ENCODE measurements at regions not wholly inside any gene's neighbourhood (a gene's known extent, or its start where the extent isn't known, plus 50 kb on each side); places are given as distances from the start of the nearest gene placed in this dataset.

GRCh38 chr15:77546870-77547269 is 85.8 kb downstream of the LINGO1 start:
- no peak for DNase-seq
- no peak overlapping the region for H3K4me3 ChIP-seq (ENCODE audit: control insufficient read depth in 1 of 7, extremely low read depth in 1 of 7, insufficient read depth in 4 of 7, low read depth in 2 of 7, low read length in 6 of 7)
- H3K4me1 ChIP-seq (ENCODE audit: control extremely low read depth in 1 of 4, control insufficient read depth in 4 of 4, insufficient read depth in 4 of 4, low read length in 3 of 4) = peaks cover 0 to 32% (median 19%) of the 10 kb centered on the region in 4 experiments
- H3K27me3 ChIP-seq (replicated peaks in 2 of 5; ENCODE audit: control insufficient read depth in 4 of 5, insufficient read depth in 5 of 5, low read length in 4 of 5) = peaks cover 0 to 2% (median 0%) of the 10 kb centered on the region in 5 experiments
- peaks cover 0 to 4% (median 0%) of the 10 kb centered on the region in 5 experiments for H3K9me3 ChIP-seq (ENCODE audit: control extremely low read depth in 1 of 5, control insufficient read depth in 4 of 5, insufficient read depth in 2 of 5, low read depth in 1 of 5, low read length in 4 of 5)
- no peak overlapping the region for H3K27ac ChIP-seq (ENCODE audit: insufficient read depth in 1 of 2, low read depth in 1 of 2, low read length in 2 of 2, poor library complexity in 1 of 2, severe bottlenecking in 2 of 2)
- WGBS (ENCODE audit: insufficient coverage) = 100% methylated on average over 1 of the region's 1 CpG
- POLR2A ChIA-PET = no interaction called here
- CTCF ChIA-PET = interaction anchor here (1.6 to 1.7 kb wide), 2 partner anchors 11 to 428 kb away, joined by 4 to 6 read pairs; no protein-coding TSS in a partner anchor
- H3K36me3 ChIP-seq (ENCODE audit: control insufficient read depth in 4 of 4, insufficient read depth in 4 of 4, low read length in 3 of 4) = no peaks in the 10 kb centered on the region

DNA sequence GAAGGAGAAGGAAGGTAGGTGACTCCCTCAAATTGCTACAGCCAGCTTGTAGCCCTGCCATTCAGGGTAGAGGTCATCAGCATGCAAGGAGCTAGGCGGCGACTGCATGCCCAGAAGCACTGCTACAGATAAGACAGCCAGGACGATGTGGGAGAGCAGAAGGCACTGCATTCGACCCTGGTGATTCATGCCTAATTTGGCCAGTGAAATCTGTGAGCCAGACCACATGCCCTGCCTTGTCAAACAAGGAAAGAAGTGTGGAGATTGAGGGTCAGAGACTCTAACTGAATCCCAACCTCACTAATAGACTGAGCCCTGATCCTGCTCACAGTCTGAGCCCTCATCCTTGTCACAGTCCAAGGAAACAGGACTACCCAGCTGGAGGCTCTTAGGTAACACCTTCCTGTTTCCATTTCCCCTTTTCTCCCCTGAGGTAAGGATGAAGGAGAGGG is 86.6 kb downstream of the LINGO1 start:
- DNase-seq = peak; percentile 22 to 91 (median 86)
- Histone ChIP-seq H3K27ac (ENCODE audit: insufficient read depth in 1 of 2, low read depth in 1 of 2, low read length in 2 of 2, poor library complexity in 1 of 2, severe bottlenecking in 2 of 2) (no peak overlapping the region), H3K4me3 (ENCODE audit: control insufficient read depth in 1 of 7, extremely low read depth in 1 of 7, insufficient read depth in 4 of 7, low read depth in 2 of 7, low read length in 6 of 7) (no peak overlapping the region), H3K9me3 (ENCODE audit: control extremely low read depth in 1 of 5, control insufficient read depth in 4 of 5, insufficient read depth in 2 of 5, low read depth in 1 of 5, low read length in 4 of 5) (peaks cover 0 to 4% (median 0%) of the 10 kb centered on the region in 5 experiments), H3K4me1 (ENCODE audit: control extremely low read depth in 1 of 4, control insufficient read depth in 4 of 4, insufficient read depth in 4 of 4, low read length in 3 of 4) (peaks cover 0 to 32% (median 19%) of the 10 kb centered on the region in 4 experiments), H3K27me3 (replicated peaks in 2 of 5; ENCODE audit: control insufficient read depth in 4 of 5, insufficient read depth in 5 of 5, low read length in 4 of 5) (peaks cover 0 to 2% (median 0%) of the 10 kb centered on the region in 5 experiments), H3K36me3 (ENCODE audit: control insufficient read depth in 4 of 4, insufficient read depth in 4 of 4, low read length in 3 of 4) (no peaks in the 10 kb centered on the region)
- WGBS (ENCODE audit: insufficient coverage) = 16% methylated on average over 3 of the region's 4 CpGs
- ChIA-PET POLR2A (no interaction called here), CTCF (interaction anchor here (1.6 to 1.7 kb wide), 2 partner anchors 12 to 428 kb away, joined by 4 to 6 read pairs; no protein-coding TSS in a partner anchor)

- ChIA-PET CTCF (interaction anchor here (2.4 to 5.2 kb wide), 2 partner anchors 359 to 437 kb away, joined by 16 to 53 read pairs; no protein-coding TSS in a partner anchor), POLR2A (no interaction called here)
- H3K36me3 ChIP-seq (ENCODE audit: control insufficient read depth in 4 of 4, insufficient read depth in 4 of 4, low read length in 3 of 4) = no peaks in the 10 kb centered on the region
- H3K4me1 ChIP-seq (ENCODE audit: control extremely low read depth in 1 of 4, control insufficient read depth in 4 of 4, insufficient read depth in 4 of 4, low read length in 3 of 4) = peaks cover 0 to 32% (median 19%) of the 10 kb centered on the region in 4 experiments
- peaks cover 0 to 5% (median 0%) of the 10 kb centered on the region in 5 experiments for H3K27me3 ChIP-seq (replicated peaks in 2 of 5; ENCODE audit: control insufficient read depth in 4 of 5, insufficient read depth in 5 of 5, low read length in 4 of 5)
- no peak overlapping the region for H3K4me3 ChIP-seq (ENCODE audit: control insufficient read depth in 1 of 7, extremely low read depth in 1 of 7, insufficient read depth in 4 of 7, low read depth in 2 of 7, low read length in 6 of 7)
- peaks cover 0 to 4% (median 0%) of the 10 kb centered on the region in 5 experiments for H3K9me3 ChIP-seq (ENCODE audit: control extremely low read depth in 1 of 5, control insufficient read depth in 4 of 5, insufficient read depth in 2 of 5, low read depth in 1 of 5, low read length in 4 of 5)
- no peak for DNase-seq
- WGBS (ENCODE audit: insufficient coverage) = 66% methylated on average over 5 of the region's 6 CpGs
- no peak overlapping the region for H3K27ac ChIP-seq (ENCODE audit: insufficient read depth in 1 of 2, low read depth in 1 of 2, low read length in 2 of 2, poor library complexity in 1 of 2, severe bottlenecking in 2 of 2)
These were observed 87.7 kb downstream of the LINGO1 start for GRCh38 chr15:77545058-77545457.

GRCh38 chr15:77544162-77544561 is 88.5 kb downstream of the LINGO1 start:
- 87% methylated on average over 6 of the region's 8 CpGs for WGBS (ENCODE audit: insufficient coverage)
- Histone ChIP-seq H3K36me3 (ENCODE audit: control insufficient read depth in 4 of 4, insufficient read depth in 4 of 4, low read length in 3 of 4) (no peaks in the 10 kb centered on the region), H3K9me3 (ENCODE audit: control extremely low read depth in 1 of 5, control insufficient read depth in 4 of 5, insufficient read depth in 2 of 5, low read depth in 1 of 5, low read length in 4 of 5) (peaks cover 0 to 4% (median 0%) of the 10 kb centered on the region in 5 experiments), H3K27ac (ENCODE audit: insufficient read depth in 1 of 2, low read depth in 1 of 2, low read length in 2 of 2, poor library complexity in 1 of 2, severe bottlenecking in 2 of 2) (no peak overlapping the region), H3K27me3 (replicated peaks in 2 of 5; ENCODE audit: control insufficient read depth in 4 of 5, insufficient read depth in 5 of 5, low read length in 4 of 5) (peaks cover 0 to 9% (median 0%) of the 10 kb centered on the region in 5 experiments), H3K4me1 (ENCODE audit: control extremely low read depth in 1 of 4, control insufficient read depth in 4 of 4, insufficient read depth in 4 of 4, low read length in 3 of 4) (peaks cover 0 to 31% (median 19%) of the 10 kb centered on the region in 4 experiments), H3K4me3 (ENCODE audit: control insufficient read depth in 1 of 7, extremely low read depth in 1 of 7, insufficient read depth in 4 of 7, low read depth in 2 of 7, low read length in 6 of 7) (no peak overlapping the region)
- DNase-seq = no peak
- CTCF ChIA-PET = interaction anchor here (0.6 to 5.2 kb wide), 22 partner anchors 10 to 865 kb away, joined by 3 to 53 read pairs (median 5); no protein-coding TSS in a partner anchor
- POLR2A ChIA-PET = no interaction called here

GRCh38 chr15:77543159-77543882 is 89.4 kb downstream of the LINGO1 start:
- ChIA-PET POLR2A (interaction anchor here (0.9 to 1.1 kb wide), 2 partner anchors 36 to 425 kb away, joined by 3 to 5 read pairs; no protein-coding TSS in a partner anchor), CTCF (interaction anchor here (0.6 to 5.2 kb wide), 42 partner anchors 10 to 865 kb away, joined by 3 to 53 read pairs (median 4); no protein-coding TSS in a partner anchor)
- DNase-seq = peak; percentile 77 to 84 (median 80)
- peak overlapping the region in 1 of 2 experiments; percentile 55 for H3K27ac ChIP-seq (ENCODE audit: insufficient read depth in 1 of 2, low read depth in 1 of 2, low read length in 2 of 2, poor library complexity in 1 of 2, severe bottlenecking in 2 of 2)
- peaks cover 0 to 23% (median 12%) of the 10 kb centered on the region in 4 experiments for H3K4me1 ChIP-seq (ENCODE audit: control extremely low read depth in 1 of 4, control insufficient read depth in 4 of 4, insufficient read depth in 4 of 4, low read length in 3 of 4)
- WGBS (ENCODE audit: insufficient coverage) = 1% methylated on average over 28 of the region's 32 CpGs
- peaks cover 0 to 10% (median 0%) of the 10 kb centered on the region in 5 experiments for H3K27me3 ChIP-seq (replicated peaks in 2 of 5; ENCODE audit: control insufficient read depth in 4 of 5, insufficient read depth in 5 of 5, low read length in 4 of 5)
- peaks cover 0 to 4% (median 0%) of the 10 kb centered on the region in 5 experiments for H3K9me3 ChIP-seq (ENCODE audit: control extremely low read depth in 1 of 5, control insufficient read depth in 4 of 5, insufficient read depth in 2 of 5, low read depth in 1 of 5, low read length in 4 of 5)
- H3K36me3 ChIP-seq (ENCODE audit: control insufficient read depth in 4 of 4, insufficient read depth in 4 of 4, low read length in 3 of 4) = no peaks in the 10 kb centered on the region
- H3K4me3 ChIP-seq (ENCODE audit: control insufficient read depth in 1 of 7, extremely low read depth in 1 of 7, insufficient read depth in 4 of 7, low read depth in 2 of 7, low read length in 6 of 7) = peak overlapping the region; percentile 28 to 85 (median 71)

DNA sequence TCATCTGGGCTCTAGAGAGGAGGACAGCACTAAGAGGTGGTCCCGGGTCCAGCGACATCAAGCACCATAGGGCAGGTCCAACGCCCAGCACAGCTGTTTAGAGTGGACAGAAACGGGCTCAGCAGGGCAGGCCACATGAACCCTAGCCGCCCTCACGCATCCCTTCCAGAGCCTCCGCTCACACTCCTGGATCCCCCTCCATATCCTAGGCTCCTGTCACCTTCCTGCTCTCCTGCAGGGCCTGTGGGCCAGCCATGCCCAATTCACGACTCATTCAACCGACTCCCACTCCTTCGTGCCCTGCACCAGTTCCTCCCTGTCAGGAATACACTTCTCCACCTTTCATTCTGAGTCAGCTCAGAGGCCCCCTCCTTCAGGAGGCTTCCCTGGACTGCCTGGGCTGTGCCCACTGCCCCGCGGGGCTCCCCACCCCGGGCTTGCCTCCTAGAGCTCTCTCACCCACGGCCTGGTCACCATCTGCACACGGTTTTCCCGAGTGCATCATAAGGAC is 90.2 kb downstream of the LINGO1 start:
- WGBS (ENCODE audit: insufficient coverage) = 90% methylated on average over 11 of the region's 16 CpGs
- H3K27me3 ChIP-seq (replicated peaks in 2 of 5; ENCODE audit: control insufficient read depth in 4 of 5, insufficient read depth in 5 of 5, low read length in 4 of 5) = peaks cover 0 to 10% (median 0%) of the 10 kb centered on the region in 5 experiments
- peaks cover 0 to 21% (median 9%) of the 10 kb centered on the region in 4 experiments for H3K4me1 ChIP-seq (ENCODE audit: control extremely low read depth in 1 of 4, control insufficient read depth in 4 of 4, insufficient read depth in 4 of 4, low read length in 3 of 4)
- DNase-seq = no peak
- no peak overlapping the region for H3K27ac ChIP-seq (ENCODE audit: insufficient read depth in 1 of 2, low read depth in 1 of 2, low read length in 2 of 2, poor library complexity in 1 of 2, severe bottlenecking in 2 of 2)
- no peaks in the 10 kb centered on the region for H3K36me3 ChIP-seq (ENCODE audit: control insufficient read depth in 4 of 4, insufficient read depth in 4 of 4, low read length in 3 of 4)
- POLR2A ChIA-PET = interaction anchor here (1.1 kb wide), 1 partner anchor 424 kb away, joined by 3 read pairs; no protein-coding TSS in a partner anchor
- CTCF ChIA-PET = interaction anchor here (0.5 to 5.2 kb wide), 36 partner anchors 9 to 639 kb away, joined by 3 to 53 read pairs (median 4); no protein-coding TSS in a partner anchor
- H3K4me3 ChIP-seq (ENCODE audit: control insufficient read depth in 1 of 7, extremely low read depth in 1 of 7, insufficient read depth in 4 of 7, low read depth in 2 of 7, low read length in 6 of 7) = peak overlapping the region; percentile 28 to 85 (median 71)
- H3K9me3 ChIP-seq (ENCODE audit: control extremely low read depth in 1 of 5, control insufficient read depth in 4 of 5, insufficient read depth in 2 of 5, low read depth in 1 of 5, low read length in 4 of 5) = peaks cover 0 to 4% (median 0%) of the 10 kb centered on the region in 5 experiments
